ENCODE measurements at regions not wholly inside any gene's neighbourhood (a gene's known extent, or its start where the extent isn't known, plus 50 kb on each side); places are given as distances from the start of the nearest gene placed in this dataset.

DNA sequence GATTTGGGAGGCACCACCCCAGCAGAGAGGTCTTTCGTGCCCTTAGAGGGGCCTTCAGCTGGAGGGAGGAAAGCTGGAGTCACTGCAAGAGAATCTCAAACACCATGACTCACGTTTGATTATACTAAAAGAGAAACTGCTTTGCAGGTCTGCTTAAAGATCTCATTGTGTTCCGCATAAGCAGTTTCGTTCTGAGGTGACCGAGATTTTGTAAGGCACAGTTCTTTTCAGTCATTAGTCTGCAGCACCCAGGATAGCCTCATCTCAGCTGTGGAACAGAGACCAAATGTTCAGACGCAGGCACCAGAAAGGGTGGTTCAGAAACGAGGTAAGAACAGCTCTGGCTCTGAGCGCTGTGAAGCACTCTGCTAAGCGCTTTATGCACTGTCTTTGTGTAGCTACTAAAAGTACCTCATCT, 71.2 kb upstream of the GTF3A start:
- CTCF ChIA-PET = interaction anchor here (1.5 kb wide), 1 partner anchor 22 kb away, joined by 3 read pairs; no protein-coding TSS in a partner anchor
- POLR2A ChIA-PET = no interaction called here

DNA sequence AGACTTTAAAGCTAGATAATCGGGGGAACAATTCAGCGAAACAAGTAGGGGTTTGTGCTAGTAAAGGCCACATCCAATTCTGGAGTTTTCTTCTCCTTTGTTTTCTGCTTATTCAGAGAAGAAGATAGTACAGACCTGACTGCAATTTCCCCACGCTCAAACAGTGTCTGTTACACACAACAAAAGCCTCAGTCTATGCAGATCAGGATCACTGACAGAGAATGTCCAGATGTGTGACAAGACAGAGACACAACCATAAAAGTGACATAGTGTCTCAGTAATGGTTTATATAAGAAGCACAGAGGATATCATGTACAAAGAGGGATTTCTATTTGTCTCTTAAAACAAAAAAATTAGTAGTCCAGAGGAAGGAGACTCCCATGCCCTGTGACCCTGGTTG, 70.7 kb upstream of the GTF3A start:
- ATAC-seq (ENCODE audit: poor library complexity) (no peak), DNase-seq (no peak)
- Mint-ChIP-seq H3K27me3 (peaks cover 9% of the 10 kb centered on the region), H3K9me3 (no peaks in the 10 kb centered on the region), H3K27ac (no peak overlapping the region), H3K4me1 (ENCODE audit: low read depth) (peaks cover 11% of the 10 kb centered on the region), H3K4me3 (no peak overlapping the region), H3K36me3 (ENCODE audit: low read depth) (no peaks in the 10 kb centered on the region)
- Histone ChIP-seq H3K27ac (ENCODE audit: low read depth in 1 of 2, low read length in 2 of 2) (no peak overlapping the region), H3K27me3 (ENCODE audit: control insufficient read depth in 1 of 2, insufficient read depth in 2 of 2, low read length in 2 of 2) (no peaks in the 10 kb centered on the region), H3K9me3 (ENCODE audit: control insufficient read depth in 1 of 2, insufficient read depth in 1 of 2, low read length in 2 of 2) (no peaks in the 10 kb centered on the region), H3K36me3 (ENCODE audit: insufficient read depth, low read length) (no peaks in the 10 kb centered on the region), H3K4me1 (ENCODE audit: insufficient read depth, low read length) (peaks cover 7% of the 10 kb centered on the region), H3K4me3 (ENCODE audit: low read length) (no peak overlapping the region)
- ChIA-PET POLR2A (no interaction called here), CTCF (interaction anchor here (1.5 kb wide), 1 partner anchor 23 kb away, joined by 3 read pairs; no protein-coding TSS in a partner anchor)
- TF ChIP-seq CTCF (IDR thresholded peaks at IDR 0.05) = no peak
- intact Hi-C loops (cut with DNase I, micrococcal nuclease) = loop anchor here in 1 of 2 experiments (10.0 kb wide), 1 partner anchor 179 kb away; the partner anchor contains the start of gene USP12

More for the DNA sequence above, 71.2 kb upstream of the GTF3A start:
- H3K27ac ChIP-seq (ENCODE audit: low read depth in 1 of 2, low read length in 2 of 2) = no peak overlapping the region
- no peaks in the 10 kb centered on the region for H3K36me3 Mint-ChIP-seq (ENCODE audit: low read depth)
- peaks cover 13% of the 10 kb centered on the region for H3K27me3 Mint-ChIP-seq
- H3K9me3 ChIP-seq (ENCODE audit: control insufficient read depth in 1 of 2, insufficient read depth in 1 of 2, low read length in 2 of 2) = no peaks in the 10 kb centered on the region
- H3K36me3 ChIP-seq (ENCODE audit: insufficient read depth, low read length) = no peaks in the 10 kb centered on the region
- DNase-seq = peak in 1 of 14 experiments; percentile 12
- intact Hi-C loops (cut with DNase I, micrococcal nuclease) = loop anchor here in 1 of 2 experiments (10.0 kb wide), 1 partner anchor 178 kb away; the partner anchor contains the start of gene USP12
- H3K4me1 Mint-ChIP-seq (ENCODE audit: low read depth) = peaks cover 11% of the 10 kb centered on the region
- no peak overlapping the region for H3K27ac Mint-ChIP-seq
- H3K4me3 Mint-ChIP-seq = peak overlapping the region; percentile 55
- peaks cover 7% of the 10 kb centered on the region for H3K4me1 ChIP-seq (ENCODE audit: insufficient read depth, low read length)
- peak overlapping the region; percentile 15 for H3K4me3 ChIP-seq (ENCODE audit: low read length)
- H3K27me3 ChIP-seq (ENCODE audit: control insufficient read depth in 1 of 2, insufficient read depth in 2 of 2, low read length in 2 of 2) = no peaks in the 10 kb centered on the region
- TF ChIP-seq CTCF (IDR thresholded peaks at IDR 0.05) = no peak
- ATAC-seq (ENCODE audit: poor library complexity) = no peak
- H3K9me3 Mint-ChIP-seq = no peaks in the 10 kb centered on the region

DNA sequence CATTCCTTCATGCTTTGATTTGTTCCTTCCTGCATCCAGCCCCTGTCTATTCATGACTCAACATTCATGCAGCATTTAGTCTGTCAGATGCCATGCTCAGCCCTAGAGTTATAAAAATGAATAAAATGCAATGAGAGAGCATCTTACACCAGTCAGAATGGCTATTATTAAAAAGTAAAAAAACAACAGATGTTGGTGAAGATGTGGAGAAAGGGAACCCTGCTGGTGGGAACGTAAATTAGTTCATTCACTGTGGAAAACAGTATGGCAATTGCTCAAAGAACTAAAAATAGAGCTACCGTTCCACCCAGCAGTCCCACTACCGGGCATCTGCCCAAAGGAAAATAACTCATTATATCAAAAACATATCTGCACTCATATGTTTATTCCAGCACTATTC, 70.0 kb upstream of the GTF3A start:
- no peak overlapping the region for H3K27ac ChIP-seq (ENCODE audit: low read depth in 1 of 2, low read length in 2 of 2)
- no peak for TF ChIP-seq CTCF (IDR thresholded peaks at IDR 0.05)
- CTCF ChIA-PET = no interaction called here
- Mint-ChIP-seq H3K27me3 (peaks cover 15% of the 10 kb centered on the region), H3K9me3 (no peaks in the 10 kb centered on the region), H3K36me3 (ENCODE audit: low read depth) (no peaks in the 10 kb centered on the region), H3K4me3 (no peak overlapping the region), H3K4me1 (ENCODE audit: low read depth) (peaks cover 11% of the 10 kb centered on the region), H3K27ac (no peak overlapping the region)
- no peaks in the 10 kb centered on the region for H3K36me3 ChIP-seq (ENCODE audit: insufficient read depth, low read length)
- intact Hi-C loops (cut with DNase I, micrococcal nuclease) = loop anchor here in 1 of 2 experiments (10.0 kb wide), 1 partner anchor 180 kb away; the partner anchor contains the start of gene USP12
- POLR2A ChIA-PET = interaction anchor here (0.6 kb wide), 1 partner anchor 210 kb away, joined by 4 read pairs; no protein-coding TSS in a partner anchor
- ATAC-seq (ENCODE audit: poor library complexity) (no peak), DNase-seq (no peak)
- peaks cover 7% of the 10 kb centered on the region for H3K4me1 ChIP-seq (ENCODE audit: insufficient read depth, low read length)
- H3K9me3 ChIP-seq (ENCODE audit: control insufficient read depth in 1 of 2, insufficient read depth in 1 of 2, low read length in 2 of 2) = no peaks in the 10 kb centered on the region
- no peaks in the 10 kb centered on the region for H3K27me3 ChIP-seq (ENCODE audit: control insufficient read depth in 1 of 2, insufficient read depth in 2 of 2, low read length in 2 of 2)
- no peak overlapping the region for H3K4me3 ChIP-seq (ENCODE audit: low read length)
